ENCODE measurements at regions not wholly inside any gene's neighbourhood (a gene's known extent, or its start where the extent isn't known, plus 50 kb on each side); places are given as distances from the start of the nearest gene placed in this dataset.

GRCh38 chr12:74456431-74456830 lies 81.2 kb upstream of the ATXN7L3B start:
- intact Hi-C loops (cut with DNase I) = no loop called here
- DNase-seq (ENCODE audit: low spot score) = no peak

GRCh38 chr12:74468401-74468800 lies 69.2 kb upstream of the ATXN7L3B start:
- intact Hi-C loops (cut with DNase I) = no loop called here
- DNase-seq (ENCODE audit: low spot score) = no peak

- intact Hi-C loops (cut with DNase I) = no loop called here
- DNase-seq (ENCODE audit: low spot score) = no peak
Measured at GRCh38 chr12:74476234-74476633, 61.4 kb upstream of the ATXN7L3B start.

- intact Hi-C loops (cut with DNase I) = no loop called here
Measured at GRCh38 chr12:74481078-74481477, 56.6 kb upstream of the ATXN7L3B start.

GRCh38 chr12:74482115-74482514 lies 55.5 kb upstream of the ATXN7L3B start:
- intact Hi-C loops (cut with DNase I) = no loop called here
- DNase-seq (ENCODE audit: low spot score) = no peak

More at GRCh38 chr12:74481078-74481477, 56.6 kb upstream of the ATXN7L3B start:
- no peak for DNase-seq (ENCODE audit: low spot score)

GRCh38 chr12:74483057-74483456 lies 54.6 kb upstream of the ATXN7L3B start:
- DNase-seq (ENCODE audit: low spot score) = no peak
- intact Hi-C loops (cut with DNase I) = no loop called here

Data from cardiac septum (tissue), 1 donor.